PFSK-1 (cell line): ENCODE measurements at regions not wholly inside any gene's neighbourhood (a gene's known extent, or its start where the extent isn't known, plus 50 kb on each side); places are given as distances from the start of the nearest gene placed in this dataset.

ENCODE experiments used
- FOXP2 ChIP-seq: optimal IDR thresholded peaks from 2 replicates; pipeline ENCODE3; 2011; ENCODE audit warnings: borderline replicate concordance, control low read depth, inconsistent platforms; ENCODE audit not compliant: insufficient read depth; ENCODE audit errors: extremely low read length, extremely low read depth
- POLR2AphosphoS5 ChIP-seq: IDR thresholded peaks from 2 replicates; pipeline ENCODE4 v1.6.1; 2012; ENCODE audit warnings: low read depth, mild to moderate bottlenecking, control low read depth, low read length, moderate library complexity
- SIN3A ChIP-seq: IDR thresholded peaks from 2 replicates; pipeline ENCODE4 v1.6.1; 2012; ENCODE audit warnings: mild to moderate bottlenecking, low read length, moderate library complexity, borderline replicate concordance; ENCODE audit not compliant: insufficient read depth
- TAF1 ChIP-seq: IDR thresholded peaks from 2 replicates; pipeline ENCODE4 v1.6.1; 2012; ENCODE audit warnings: low read length, control low read depth, borderline replicate concordance; ENCODE audit not compliant: insufficient read depth
- TF ChIP-seq, protein P1 (sequence below), 2 experiments: IDR thresholded peaks; 2 replicates each; pipeline versions ENCODE4 v1.6.1 to v1.8.0; 2011 to 2012; ENCODE audit warnings: low read depth in 2 of 2, low read length in 2 of 2, control low read depth in 1 of 2, inconsistent platforms in 1 of 2, mild to moderate bottlenecking in 1 of 2, moderate library complexity in 1 of 2; ENCODE audit not compliant: insufficient read depth in 1 of 2

DNA sequence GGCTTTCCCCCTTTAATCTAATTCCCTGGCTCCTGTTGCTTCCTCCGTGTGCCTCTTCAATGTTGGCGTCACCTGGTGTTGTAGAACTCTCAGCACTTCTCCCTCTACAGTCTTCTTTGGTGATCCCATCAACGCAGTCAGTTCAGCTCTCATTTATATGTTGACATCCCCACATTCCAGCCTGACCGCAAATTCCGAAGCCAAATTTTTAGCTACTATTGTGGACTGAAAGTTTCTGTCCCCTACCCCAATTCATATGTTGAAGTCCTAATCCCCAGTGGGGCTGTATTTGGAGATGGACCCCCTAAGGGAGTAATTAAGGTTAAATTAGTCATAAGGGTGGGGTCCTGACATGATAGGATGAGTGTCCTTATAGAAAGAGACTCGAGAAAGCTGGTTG lies 210.6 kb upstream of the ADAMTSL1 start:
- TF ChIP-seq POLR2AphosphoS5, result no peak

DNA sequence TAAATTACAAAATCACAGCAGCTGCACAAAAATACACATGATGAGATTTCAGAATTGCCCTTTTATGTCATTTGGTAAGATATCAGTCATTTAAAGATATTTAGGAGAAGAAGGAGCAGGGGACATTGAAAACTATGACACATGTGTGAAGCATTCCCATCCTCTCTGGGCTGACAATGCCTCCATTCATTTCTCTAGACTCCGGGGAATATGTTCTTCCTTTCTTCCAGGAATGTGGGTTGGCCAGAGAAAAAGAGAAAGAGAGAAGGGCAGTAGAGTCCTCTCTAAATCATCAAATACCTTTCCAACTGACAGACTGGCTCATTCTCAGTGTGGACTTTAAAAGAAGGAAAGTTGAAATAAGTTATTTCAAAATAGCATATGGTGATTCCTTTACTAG lies 205.6 kb upstream of the ADAMTSL1 start:
- TF ChIP-seq FOXP2, result no peak
- no peak for TF ChIP-seq TAF1
- TF ChIP-seq, protein P1, sequence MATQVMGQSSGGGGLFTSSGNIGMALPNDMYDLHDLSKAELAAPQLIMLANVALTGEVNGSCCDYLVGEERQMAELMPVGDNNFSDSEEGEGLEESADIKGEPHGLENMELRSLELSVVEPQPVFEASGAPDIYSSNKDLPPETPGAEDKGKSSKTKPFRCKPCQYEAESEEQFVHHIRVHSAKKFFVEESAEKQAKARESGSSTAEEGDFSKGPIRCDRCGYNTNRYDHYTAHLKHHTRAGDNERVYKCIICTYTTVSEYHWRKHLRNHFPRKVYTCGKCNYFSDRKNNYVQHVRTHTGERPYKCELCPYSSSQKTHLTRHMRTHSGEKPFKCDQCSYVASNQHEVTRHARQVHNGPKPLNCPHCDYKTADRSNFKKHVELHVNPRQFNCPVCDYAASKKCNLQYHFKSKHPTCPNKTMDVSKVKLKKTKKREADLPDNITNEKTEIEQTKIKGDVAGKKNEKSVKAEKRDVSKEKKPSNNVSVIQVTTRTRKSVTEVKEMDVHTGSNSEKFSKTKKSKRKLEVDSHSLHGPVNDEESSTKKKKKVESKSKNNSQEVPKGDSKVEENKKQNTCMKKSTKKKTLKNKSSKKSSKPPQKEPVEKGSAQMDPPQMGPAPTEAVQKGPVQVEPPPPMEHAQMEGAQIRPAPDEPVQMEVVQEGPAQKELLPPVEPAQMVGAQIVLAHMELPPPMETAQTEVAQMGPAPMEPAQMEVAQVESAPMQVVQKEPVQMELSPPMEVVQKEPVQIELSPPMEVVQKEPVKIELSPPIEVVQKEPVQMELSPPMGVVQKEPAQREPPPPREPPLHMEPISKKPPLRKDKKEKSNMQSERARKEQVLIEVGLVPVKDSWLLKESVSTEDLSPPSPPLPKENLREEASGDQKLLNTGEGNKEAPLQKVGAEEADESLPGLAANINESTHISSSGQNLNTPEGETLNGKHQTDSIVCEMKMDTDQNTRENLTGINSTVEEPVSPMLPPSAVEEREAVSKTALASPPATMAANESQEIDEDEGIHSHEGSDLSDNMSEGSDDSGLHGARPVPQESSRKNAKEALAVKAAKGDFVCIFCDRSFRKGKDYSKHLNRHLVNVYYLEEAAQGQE (IDR thresholded peaks at IDR 0.05; ENCODE audit: insufficient read depth in 1 of 2, low read depth in 2 of 2, low read length in 2 of 2), result no peak
- TF ChIP-seq POLR2AphosphoS5, result no peak

DNA sequence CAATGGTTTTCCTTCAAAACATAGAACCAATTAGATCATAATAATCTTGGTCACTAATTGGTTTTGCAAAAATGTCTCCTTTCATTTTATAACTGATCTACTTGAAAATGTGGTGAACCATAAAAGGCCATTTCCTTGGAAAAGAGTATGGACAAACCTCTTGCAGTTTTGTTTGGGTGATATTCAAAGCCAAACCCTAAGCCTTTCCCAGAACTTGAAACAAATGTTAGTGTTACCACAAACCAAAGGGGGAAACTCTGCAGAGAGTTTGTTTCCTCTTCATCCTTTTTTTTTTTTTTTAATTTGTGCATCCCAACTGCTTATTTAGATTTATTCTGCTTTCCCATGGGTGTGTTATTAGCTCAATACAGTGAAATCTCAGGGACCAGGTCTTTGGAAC lies 204.4 kb upstream of the ADAMTSL1 start:
- TF ChIP-seq SIN3A (no peak), POLR2AphosphoS5 (no peak), TAF1 (no peak), FOXP2 (no peak)
- TF ChIP-seq, protein P1 (IDR thresholded peaks at IDR 0.05; ENCODE audit: insufficient read depth in 1 of 2, low read depth in 2 of 2, low read length in 2 of 2), result no peak

DNA sequence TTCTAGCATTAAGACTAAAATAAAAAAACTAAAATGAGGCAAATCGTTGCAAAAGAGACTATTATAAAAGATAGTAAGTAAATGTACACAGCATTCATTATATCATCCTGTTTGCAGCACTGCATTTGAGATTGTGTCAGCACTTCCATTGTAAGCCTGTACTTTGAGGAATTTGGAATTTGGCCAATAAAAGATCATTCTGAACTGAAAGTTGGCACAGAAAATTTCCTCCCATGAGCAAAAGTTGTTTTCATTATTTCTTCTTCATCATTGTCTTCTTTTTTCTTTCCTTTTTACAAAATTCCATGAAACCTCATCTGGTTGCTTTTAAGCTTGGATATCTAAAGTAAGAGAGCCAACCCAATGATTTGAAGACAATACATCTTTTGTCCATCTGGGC lies 199.3 kb upstream of the ADAMTSL1 start:
- TF ChIP-seq TAF1 (no peak), FOXP2 (no peak)

DNA sequence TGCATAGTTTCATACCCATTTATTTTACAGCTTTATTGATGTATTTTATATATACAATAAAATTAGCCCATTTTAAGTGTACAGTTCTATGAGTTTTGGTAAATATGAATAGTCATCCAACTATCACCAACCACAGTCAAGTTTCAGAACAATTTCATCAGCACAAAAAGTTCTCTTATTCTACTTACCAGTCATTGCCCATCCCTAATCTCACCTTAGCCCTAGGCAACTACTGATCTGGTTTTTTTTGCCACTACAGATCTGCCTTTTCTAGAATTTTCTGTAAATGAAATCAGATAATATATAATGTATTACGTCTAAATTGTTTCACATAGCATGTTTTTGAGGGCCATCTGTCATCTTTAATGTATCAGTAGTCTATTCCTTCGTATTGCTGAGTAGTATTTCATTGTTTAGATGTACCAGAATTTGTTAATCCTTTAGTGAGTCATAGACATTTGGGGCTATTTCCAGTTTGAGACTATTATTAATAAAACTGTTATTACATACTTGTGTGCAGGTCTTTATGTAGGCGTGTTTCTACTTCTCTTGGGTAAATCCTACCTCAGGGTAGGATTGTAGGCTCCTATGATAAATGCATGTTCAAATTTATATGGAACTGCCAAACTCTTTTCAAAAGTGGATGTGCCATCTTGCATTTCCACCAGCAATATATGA lies 198.5 kb upstream of the ADAMTSL1 start:
- TF ChIP-seq, protein P1 (IDR thresholded peaks at IDR 0.05; ENCODE audit: insufficient read depth in 1 of 2, low read depth in 2 of 2, low read length in 2 of 2), result no peak
- TF ChIP-seq SIN3A, result no peak

DNA sequence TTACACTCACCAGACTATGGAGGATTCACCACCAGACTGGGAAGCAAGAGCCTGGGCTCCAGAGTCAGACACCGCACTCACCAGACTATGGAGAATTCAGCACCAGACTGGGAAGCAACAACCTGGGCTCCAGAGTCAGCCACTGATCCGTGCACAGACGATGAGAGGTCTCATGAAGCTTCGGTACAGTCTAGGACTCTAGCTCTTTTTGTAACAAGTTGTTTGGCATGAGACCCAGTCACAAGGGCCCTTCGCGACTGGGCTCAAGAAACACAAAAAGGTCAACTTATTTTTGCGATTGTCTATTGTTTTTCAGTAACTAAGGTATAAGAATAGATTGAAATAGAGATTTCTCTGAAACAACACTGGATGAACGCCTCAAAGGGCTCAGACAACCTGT lies 192.7 kb upstream of the ADAMTSL1 start:
- TF ChIP-seq, protein P1 (IDR thresholded peaks at IDR 0.05; ENCODE audit: insufficient read depth in 1 of 2, low read depth in 2 of 2, low read length in 2 of 2), result no peak
- TF ChIP-seq FOXP2 (no peak), POLR2AphosphoS5 (no peak), SIN3A (no peak), TAF1 (no peak)
